ENCODE measurements at regions not wholly inside any gene's neighbourhood (a gene's known extent, or its start where the extent isn't known, plus 50 kb on each side); places are given as distances from the start of the nearest gene placed in this dataset.
"Not testable (repeated sequence)": the region's sequence is repeated elsewhere in the genome, so short reads cannot be mapped to it uniquely, and the experiment has no call there.

GRCh38 chr2:111579500-111580134 lies 304.4 kb downstream of the ANAPC1 start:
- H3K36me3 ChIP-seq (ENCODE audit: control insufficient read depth, insufficient read depth, low read length); H3K9me3 ChIP-seq (ENCODE audit: control insufficient read depth, insufficient read depth, low read length); H3K4me3 ChIP-seq (ENCODE audit: low read depth, low read length); H3K9ac ChIP-seq (ENCODE audit: low read depth, low read length); H3K4me1 ChIP-seq (ENCODE audit: control insufficient read depth, insufficient read depth, low read length); H3K27me3 ChIP-seq (ENCODE audit: control insufficient read depth, insufficient read depth, low read length): not testable (repeated sequence)

- not testable (repeated sequence) for H3K9ac ChIP-seq (ENCODE audit: low read depth, low read length); H3K4me1 ChIP-seq (ENCODE audit: control insufficient read depth, insufficient read depth, low read length); H3K9me3 ChIP-seq (ENCODE audit: control insufficient read depth, insufficient read depth, low read length); H3K27me3 ChIP-seq (ENCODE audit: control insufficient read depth, insufficient read depth, low read length); H3K36me3 ChIP-seq (ENCODE audit: control insufficient read depth, insufficient read depth, low read length); H3K4me3 ChIP-seq (ENCODE audit: low read depth, low read length)
These were observed 303.4 kb downstream of the ANAPC1 start for GRCh38 chr2:111580616-111581015.

- not testable (repeated sequence) for H3K4me1 ChIP-seq (ENCODE audit: control insufficient read depth, insufficient read depth, low read length); H3K36me3 ChIP-seq (ENCODE audit: control insufficient read depth, insufficient read depth, low read length); H3K4me3 ChIP-seq (ENCODE audit: low read depth, low read length); H3K9ac ChIP-seq (ENCODE audit: low read depth, low read length); H3K27me3 ChIP-seq (ENCODE audit: control insufficient read depth, insufficient read depth, low read length); H3K9me3 ChIP-seq (ENCODE audit: control insufficient read depth, insufficient read depth, low read length)
These were observed 301.9 kb downstream of the ANAPC1 start for GRCh38 chr2:111582090-111582489.

- not testable (repeated sequence) for H3K9ac ChIP-seq (ENCODE audit: low read depth, low read length); H3K4me3 ChIP-seq (ENCODE audit: low read depth, low read length); H3K9me3 ChIP-seq (ENCODE audit: control insufficient read depth, insufficient read depth, low read length); H3K36me3 ChIP-seq (ENCODE audit: control insufficient read depth, insufficient read depth, low read length); H3K27me3 ChIP-seq (ENCODE audit: control insufficient read depth, insufficient read depth, low read length); H3K4me1 ChIP-seq (ENCODE audit: control insufficient read depth, insufficient read depth, low read length)
These were observed 300.5 kb downstream of the ANAPC1 start for GRCh38 chr2:111583480-111583879.

- not testable (repeated sequence) for H3K36me3 ChIP-seq (ENCODE audit: control insufficient read depth, insufficient read depth, low read length); H3K9ac ChIP-seq (ENCODE audit: low read depth, low read length); H3K27me3 ChIP-seq (ENCODE audit: control insufficient read depth, insufficient read depth, low read length); H3K9me3 ChIP-seq (ENCODE audit: control insufficient read depth, insufficient read depth, low read length); H3K4me1 ChIP-seq (ENCODE audit: control insufficient read depth, insufficient read depth, low read length); H3K4me3 ChIP-seq (ENCODE audit: low read depth, low read length)
These were observed 299.5 kb downstream of the ANAPC1 start for GRCh38 chr2:111584540-111584939.

- H3K4me1 ChIP-seq (ENCODE audit: control insufficient read depth, insufficient read depth, low read length); H3K9ac ChIP-seq (ENCODE audit: low read depth, low read length); H3K9me3 ChIP-seq (ENCODE audit: control insufficient read depth, insufficient read depth, low read length); H3K27me3 ChIP-seq (ENCODE audit: control insufficient read depth, insufficient read depth, low read length); H3K4me3 ChIP-seq (ENCODE audit: low read depth, low read length); H3K36me3 ChIP-seq (ENCODE audit: control insufficient read depth, insufficient read depth, low read length): not testable (repeated sequence)
These were observed 299.0 kb downstream of the ANAPC1 start for GRCh38 chr2:111584950-111585349.

- not testable (repeated sequence) for H3K27me3 ChIP-seq (ENCODE audit: control insufficient read depth, insufficient read depth, low read length); H3K4me3 ChIP-seq (ENCODE audit: low read depth, low read length); H3K36me3 ChIP-seq (ENCODE audit: control insufficient read depth, insufficient read depth, low read length); H3K9ac ChIP-seq (ENCODE audit: low read depth, low read length); H3K9me3 ChIP-seq (ENCODE audit: control insufficient read depth, insufficient read depth, low read length); H3K4me1 ChIP-seq (ENCODE audit: control insufficient read depth, insufficient read depth, low read length)
These were observed 298.0 kb downstream of the ANAPC1 start for GRCh38 chr2:111586014-111586413.

GRCh38 chr2:111595072-111595471 lies 288.9 kb downstream of the ANAPC1 start:
- not testable (repeated sequence) for H3K27me3 ChIP-seq (ENCODE audit: control insufficient read depth, insufficient read depth, low read length)

GRCh38 chr2:111596808-111597705 lies 286.9 kb downstream of the ANAPC1 start:
- not testable (repeated sequence) for H3K36me3 ChIP-seq (ENCODE audit: control insufficient read depth, insufficient read depth, low read length); H3K4me1 ChIP-seq (ENCODE audit: control insufficient read depth, insufficient read depth, low read length); H3K4me3 ChIP-seq (ENCODE audit: low read depth, low read length); H3K9me3 ChIP-seq (ENCODE audit: control insufficient read depth, insufficient read depth, low read length); H3K9ac ChIP-seq (ENCODE audit: low read depth, low read length); H3K27me3 ChIP-seq (ENCODE audit: control insufficient read depth, insufficient read depth, low read length)

More at GRCh38 chr2:111595072-111595471, 288.9 kb downstream of the ANAPC1 start:
- H3K9ac ChIP-seq (ENCODE audit: low read depth, low read length); H3K36me3 ChIP-seq (ENCODE audit: control insufficient read depth, insufficient read depth, low read length); H3K4me1 ChIP-seq (ENCODE audit: control insufficient read depth, insufficient read depth, low read length); H3K4me3 ChIP-seq (ENCODE audit: low read depth, low read length); H3K9me3 ChIP-seq (ENCODE audit: control insufficient read depth, insufficient read depth, low read length): not testable (repeated sequence)

- H3K4me3 ChIP-seq (ENCODE audit: low read depth, low read length); H3K36me3 ChIP-seq (ENCODE audit: control insufficient read depth, insufficient read depth, low read length); H3K4me1 ChIP-seq (ENCODE audit: control insufficient read depth, insufficient read depth, low read length); H3K9me3 ChIP-seq (ENCODE audit: control insufficient read depth, insufficient read depth, low read length); H3K27me3 ChIP-seq (ENCODE audit: control insufficient read depth, insufficient read depth, low read length); H3K9ac ChIP-seq (ENCODE audit: low read depth, low read length): not testable (repeated sequence)
These were observed 285.0 kb downstream of the ANAPC1 start for GRCh38 chr2:111598944-111599343.

GRCh38 chr2:111602259-111602658 lies 281.7 kb downstream of the ANAPC1 start:
- not testable (repeated sequence) for H3K36me3 ChIP-seq (ENCODE audit: control insufficient read depth, insufficient read depth, low read length); H3K9ac ChIP-seq (ENCODE audit: low read depth, low read length); H3K9me3 ChIP-seq (ENCODE audit: control insufficient read depth, insufficient read depth, low read length); H3K4me3 ChIP-seq (ENCODE audit: low read depth, low read length); H3K4me1 ChIP-seq (ENCODE audit: control insufficient read depth, insufficient read depth, low read length); H3K27me3 ChIP-seq (ENCODE audit: control insufficient read depth, insufficient read depth, low read length)

- not testable (repeated sequence) for H3K9me3 ChIP-seq (ENCODE audit: control insufficient read depth, insufficient read depth, low read length); H3K27me3 ChIP-seq (ENCODE audit: control insufficient read depth, insufficient read depth, low read length); H3K4me1 ChIP-seq (ENCODE audit: control insufficient read depth, insufficient read depth, low read length); H3K36me3 ChIP-seq (ENCODE audit: control insufficient read depth, insufficient read depth, low read length); H3K9ac ChIP-seq (ENCODE audit: low read depth, low read length); H3K4me3 ChIP-seq (ENCODE audit: low read depth, low read length)
These were observed 278.2 kb downstream of the ANAPC1 start for GRCh38 chr2:111605798-111606197.
